H1 (cell line): ENCODE measurements at regions not wholly inside any gene's neighbourhood (a gene's known extent, or its start where the extent isn't known, plus 50 kb on each side); places are given as distances from the start of the nearest gene placed in this dataset.

ENCODE experiments used
- CTCF ChIA-PET: fragments of 300-600 bp; sonication (Branson Sonifier 250); formaldehyde crosslinking; loops from one replicate; lab custom pipeline; 2021; ENCODE audit not compliant: partially characterized antibody; lab: Charles Lee
- POLR2A ChIA-PET: fragments of 300-600 bp; sonication (Branson Sonifier 250); formaldehyde crosslinking; loops from one replicate; lab custom pipeline; 2021; ENCODE audit warnings: inconsistent platforms; ENCODE audit not compliant: partially characterized antibody; lab: Charles Lee
- DNase-seq, 2 experiments: peaks; one replicate each; pipeline versions ENCODE4 v3.0.0 to v3.0.0-alpha.2; 2010 to 2022; ENCODE audit warnings: low spot score in 2 of 2, low read depth in 1 of 2, mixed read lengths in 1 of 2
- FAIRE-seq: peaks from 2 replicates; lab custom pipeline; 2011; peaks lifted over from hg19 to GRCh38; lab: Jason Lieb, UNC
- H2AFZ ChIP-seq: 2 replicates; pipeline ENCODE4 v1.8.1; 2012; ENCODE audit warnings: low read length, inconsistent platforms
- H2AK5ac ChIP-seq: 2 replicates; pipeline ENCODE4 v1.6.1; 2013; ENCODE audit warnings: low read depth, low read length
- H2BK120ac ChIP-seq: replicated peaks from 2 replicates; pipeline ENCODE3; 2013; ENCODE audit warnings: low read depth, low read length, inconsistent platforms
- H2BK12ac ChIP-seq: 2 replicates; pipeline ENCODE4 v1.6.1; 2013; ENCODE audit warnings: low read depth, low read length
- H2BK15ac ChIP-seq: 2 replicates; pipeline ENCODE4 v1.6.1; 2013; ENCODE audit warnings: low read length
- H2BK20ac ChIP-seq: 2 replicates; pipeline ENCODE4 v1.6.1; 2013; ENCODE audit warnings: low read length
- H2BK5ac ChIP-seq: 2 replicates; pipeline ENCODE4 v1.6.1; 2013; ENCODE audit warnings: low read depth, low read length
- H3K14ac ChIP-seq: 2 replicates; pipeline ENCODE4 v1.6.1; 2013; ENCODE audit warnings: inconsistent platforms; ENCODE audit not compliant: insufficient read length
- H3K18ac ChIP-seq: 2 replicates; pipeline ENCODE4 v1.6.1; 2013; ENCODE audit warnings: low read length; ENCODE audit errors: extremely low read depth
- H3K23ac ChIP-seq: 2 replicates; pipeline ENCODE4 v1.6.1; 2013; ENCODE audit warnings: inconsistent platforms; ENCODE audit not compliant: insufficient read length
- H3K23me2 ChIP-seq: 2 replicates; pipeline ENCODE4 v1.6.1; 2013; ENCODE audit warnings: low read depth, low read length
- H3K27ac ChIP-seq: 2 replicates; pipeline ENCODE4 v1.6.1; 2011; ENCODE audit warnings: low read depth, low read length, inconsistent platforms
- H3K27me3 ChIP-seq, 4 experiments: replicated peaks in 1 of 4; 1 replicate in 1 of 4; 2 replicates in 3 of 4; pipeline versions ENCODE4 v1.6.1 to v1.8.1; 2011 to 2013; ENCODE audit warnings: low read length in 3 of 4, mild to moderate bottlenecking in 3 of 4, inconsistent platforms in 2 of 4, mixed read lengths in 2 of 4, moderate library complexity in 1 of 4; ENCODE audit not compliant: control insufficient read depth in 3 of 4, insufficient read depth in 3 of 4; ENCODE audit errors: extremely low read depth in 1 of 4
- H3K36me3 ChIP-seq, 4 experiments: 2 replicates each; pipeline versions ENCODE4 v1.6.1 to v1.8.1; 2011 to 2013; ENCODE audit warnings: mild to moderate bottlenecking in 4 of 4, low read length in 3 of 4, moderate library complexity in 2 of 4, control low read depth in 1 of 4, inconsistent platforms in 1 of 4; ENCODE audit not compliant: insufficient read depth in 4 of 4, control insufficient read depth in 2 of 4
- H3K4ac ChIP-seq: replicated peaks from 2 replicates; pipeline ENCODE3; 2013; ENCODE audit warnings: low read length, low read depth, mixed read lengths, inconsistent platforms; ENCODE audit not compliant: insufficient read length
- H3K4me1 ChIP-seq, 4 experiments: replicated peaks in 1 of 4; 1 replicate in 1 of 4; 2 replicates in 3 of 4; pipeline versions ENCODE4 v1.6.1 to v1.8.1; 2011 to 2013; ENCODE audit warnings: low read length in 3 of 4, inconsistent platforms in 2 of 4, mixed read lengths in 1 of 4; ENCODE audit not compliant: insufficient read depth in 4 of 4, control insufficient read depth in 3 of 4
- H3K4me2 ChIP-seq, 2 experiments: 2 replicates each; pipeline versions ENCODE4 v1.6.1 to v1.8.1; 2011 to 2013; ENCODE audit warnings: low read depth in 2 of 2, low read length in 2 of 2, control low read depth in 1 of 2, inconsistent platforms in 1 of 2, mild to moderate bottlenecking in 1 of 2; ENCODE audit not compliant: insufficient read depth in 1 of 2
- H3K4me3 ChIP-seq, 4 experiments: fragments of 200-600, 300-600 bp in 1 of 4; sonication (generic), shearing (Covaris generic), sonication (Bioruptor Twin) in 1 of 4; 2 replicates each; pipeline versions ENCODE4 v1.5.1 to v1.8.1; 2011 to 2016; ENCODE audit warnings: low read length in 4 of 4, low read depth in 3 of 4, control low read depth in 2 of 4, inconsistent platforms in 2 of 4, mild to moderate bottlenecking in 2 of 4, mixed read lengths in 1 of 4, moderate library complexity in 1 of 4; ENCODE audit not compliant: insufficient read depth in 2 of 4; ENCODE audit errors: extremely low read depth in 1 of 4
- H3K56ac ChIP-seq: replicated peaks from 2 replicates; pipeline ENCODE3; 2013; ENCODE audit warnings: low read depth, mild to moderate bottlenecking, mixed read lengths, low read length, inconsistent platforms; ENCODE audit not compliant: insufficient read length
- H3K79me1 ChIP-seq: 2 replicates; pipeline ENCODE4 v1.6.1; 2013; ENCODE audit warnings: low read depth, low read length, control low read depth
- H3K79me2 ChIP-seq, 2 experiments: 2 replicates each; pipeline versions ENCODE4 v1.6.1 to v1.8.1; 2012 to 2013; ENCODE audit warnings: low read length in 2 of 2, mild to moderate bottlenecking in 2 of 2, inconsistent platforms in 1 of 2; ENCODE audit not compliant: insufficient read depth in 2 of 2, control insufficient read depth in 1 of 2
- H3K9ac ChIP-seq, 4 experiments: replicated peaks in 1 of 4; 1 replicate in 1 of 4; 2 replicates in 3 of 4; pipeline versions ENCODE4 v1.6.1 to v1.8.1; 2011 to 2013; ENCODE audit warnings: low read depth in 3 of 4, low read length in 3 of 4, control low read depth in 2 of 4, mild to moderate bottlenecking in 2 of 4, moderate library complexity in 2 of 4, inconsistent platforms in 1 of 4; ENCODE audit errors: extremely low read depth in 1 of 4
- H3K9me3 ChIP-seq, 2 experiments: 2 replicates each; pipeline versions ENCODE4 v1.6.1 to v1.8.1; 2012 to 2013; ENCODE audit warnings: mild to moderate bottlenecking in 2 of 2, moderate library complexity in 2 of 2, control low read depth in 1 of 2, inconsistent platforms in 1 of 2, low read depth in 1 of 2, low read length in 1 of 2, mixed read lengths in 1 of 2; ENCODE audit not compliant: insufficient read depth in 2 of 2
- H4K20me1 ChIP-seq, 2 experiments: replicated peaks in 1 of 2; 2 replicates each; pipeline versions ENCODE3 to v1.8.1; 2011 to 2013; ENCODE audit warnings: inconsistent platforms in 2 of 2, low read length in 2 of 2, mild to moderate bottlenecking in 1 of 2; ENCODE audit not compliant: insufficient read depth in 2 of 2, control insufficient read depth in 1 of 2
- H4K5ac ChIP-seq: 2 replicates; pipeline ENCODE4 v1.6.1; 2013; ENCODE audit warnings: low read length, low read depth, mixed read lengths, inconsistent platforms; ENCODE audit not compliant: insufficient read length
- H4K8ac ChIP-seq: 2 replicates; pipeline ENCODE4 v1.8.0; 2013; ENCODE audit warnings: mild to moderate bottlenecking, moderate library complexity, low read length, inconsistent platforms; ENCODE audit not compliant: insufficient read depth; ENCODE audit errors: extremely low read depth
- H4K91ac ChIP-seq: replicated peaks from 2 replicates; pipeline ENCODE3; 2013; ENCODE audit warnings: low read length, mixed read lengths, inconsistent platforms; ENCODE audit not compliant: insufficient read length
- NANOG ChIP-seq: IDR thresholded peaks from 2 replicates; pipeline ENCODE4 v1.6.1; 2011; ENCODE audit warnings: low read length, low read depth, mild to moderate bottlenecking, inconsistent platforms; ENCODE audit not compliant: insufficient read depth, poor library complexity, severe bottlenecking
- SRF ChIP-seq: IDR thresholded peaks from 2 replicates; pipeline ENCODE4 v1.6.1; 2011; ENCODE audit warnings: mild to moderate bottlenecking, low read depth, low read length, moderate library complexity
- WGBS, 2 experiments: shearing (Covaris generic) in 1 of 2; methylation state at CpG; one replicate each; pipeline versions ENCODE4 v1.1.6 to v1.1.7; 2013 to 2015; ENCODE audit warnings: low lambda C conversion rate in 2 of 2, mixed read lengths in 2 of 2, inconsistent platforms in 1 of 2, low coverage in 1 of 2, missing lambda C conversion rate in 1 of 2; ENCODE audit not compliant: insufficient replicate concordance in 2 of 2, insufficient coverage in 1 of 2, insufficient read length in 1 of 2; ENCODE audit errors: extremely low coverage in 1 of 2, missing lambda C conversion rate in 1 of 2; 5-methylcytosine and 5-hydroxymethylcytosine counted together

GRCh38 chr2:82827426-82827825 is 1631.7 kb downstream of the SUCLG1 start:
- H3K14ac ChIP-seq, result no peak overlapping the region
- no peak overlapping the region for H4K8ac ChIP-seq
- H4K5ac ChIP-seq, result no peak overlapping the region
- no peak overlapping the region for H2BK15ac ChIP-seq
- H3K79me2 ChIP-seq, result no peaks in the 10 kb centered on the region
- no peak overlapping the region for H2BK120ac ChIP-seq
- H3K23ac ChIP-seq, result no peak overlapping the region
- H3K9me3 ChIP-seq, result no peaks in the 10 kb centered on the region
- no peak overlapping the region for H3K4ac ChIP-seq
- no peak overlapping the region for H2BK5ac ChIP-seq
- H2AFZ ChIP-seq, result no peak overlapping the region
- no peak overlapping the region for H3K4me2 ChIP-seq
- WGBS, 2 experiments, result 96% methylated on average over 2 of the region's 2 CpGs; no CpG with 5 or more reads in 1 of the 2 experiments
- no peak overlapping the region for H4K91ac ChIP-seq
- CTCF ChIA-PET, result no interaction called here
- H2BK12ac ChIP-seq, result no peak overlapping the region
- H3K27ac ChIP-seq, result no peak overlapping the region
- no peak overlapping the region for H2BK20ac ChIP-seq
- no peak overlapping the region for H3K56ac ChIP-seq
- H3K27me3 ChIP-seq, result no peaks in the 10 kb centered on the region
- no peaks in the 10 kb centered on the region for H4K20me1 ChIP-seq
- no peaks in the 10 kb centered on the region for H3K36me3 ChIP-seq
- H3K18ac ChIP-seq, result no peak overlapping the region
- DNase-seq, result no peak
- peaks cover 0 to 2% (median 0%) of the 10 kb centered on the region in 4 experiments; a peak in 1 of 7 replicates for H3K4me1 ChIP-seq
- no peak overlapping the region for H3K4me3 ChIP-seq
- H2AK5ac ChIP-seq, result no peak overlapping the region
- FAIRE-seq, result no peak
- H3K9ac ChIP-seq, result no peak overlapping the region
- H3K79me1 ChIP-seq, result no peaks in the 10 kb centered on the region
- POLR2A ChIA-PET, result no interaction called here
- H3K23me2 ChIP-seq, result no peaks in the 10 kb centered on the region
- TF ChIP-seq SRF, result no peak
- TF ChIP-seq NANOG, result no peak
